ENCODE measurements at regions not wholly inside any gene's neighbourhood (a gene's known extent, or its start where the extent isn't known, plus 50 kb on each side); places are given as distances from the start of the nearest gene placed in this dataset.

DNA sequence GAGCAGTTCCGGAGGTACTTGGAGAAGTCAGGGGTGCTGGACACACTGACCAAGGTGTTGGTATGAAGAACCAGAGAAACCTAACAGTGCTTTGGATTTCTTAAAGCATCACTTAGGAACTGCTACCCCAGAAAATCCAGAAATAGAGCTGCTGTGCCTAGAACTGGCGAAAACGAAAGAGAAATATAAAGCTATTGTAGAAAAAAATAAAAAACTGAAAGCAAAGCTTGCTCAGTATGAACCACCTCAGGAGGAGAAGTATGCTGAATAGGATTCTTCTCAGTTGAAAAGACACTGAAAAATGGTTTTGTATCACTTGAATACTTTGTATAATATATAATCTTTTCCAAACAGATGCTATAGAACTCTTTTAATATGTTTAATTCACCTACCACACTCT, 106.3 kb upstream of the PMFBP1 start:
- no peak for TF ChIP-seq CTCF (IDR thresholded peaks at IDR 0.05; ENCODE audit: low read depth, low read length, poor library complexity, severe bottlenecking)
- no peak for TF ChIP-seq EZH2phosphoT487 (IDR thresholded peaks at IDR 0.05; ENCODE audit: borderline replicate concordance, low read length)

All from DOHH2 (cell line).